ENCODE measurements at regions not wholly inside any gene's neighbourhood (a gene's known extent, or its start where the extent isn't known, plus 50 kb on each side); places are given as distances from the start of the nearest gene placed in this dataset.

DNA sequence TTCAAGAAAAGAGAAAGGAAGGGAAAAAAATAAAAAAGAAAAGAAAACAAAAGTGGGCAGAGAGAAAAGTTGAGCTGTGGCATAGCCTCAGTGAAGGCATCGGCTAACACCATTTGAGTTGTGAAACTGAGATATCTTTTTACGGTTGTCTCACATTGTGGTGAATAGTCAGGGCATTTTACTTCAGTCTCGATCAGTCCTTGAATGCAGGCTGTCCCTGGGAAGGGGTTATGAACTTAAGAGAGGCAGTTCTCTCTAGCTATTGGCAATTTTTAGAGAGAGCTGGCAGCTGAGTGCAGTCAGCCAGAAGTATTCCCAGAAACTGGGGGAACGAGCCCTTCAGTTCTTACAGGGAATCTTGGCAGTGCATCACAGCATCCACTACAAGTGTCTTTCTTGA lies 93.5 kb upstream of the SLC6A14 start:
- TF ChIP-seq, protein P1, sequence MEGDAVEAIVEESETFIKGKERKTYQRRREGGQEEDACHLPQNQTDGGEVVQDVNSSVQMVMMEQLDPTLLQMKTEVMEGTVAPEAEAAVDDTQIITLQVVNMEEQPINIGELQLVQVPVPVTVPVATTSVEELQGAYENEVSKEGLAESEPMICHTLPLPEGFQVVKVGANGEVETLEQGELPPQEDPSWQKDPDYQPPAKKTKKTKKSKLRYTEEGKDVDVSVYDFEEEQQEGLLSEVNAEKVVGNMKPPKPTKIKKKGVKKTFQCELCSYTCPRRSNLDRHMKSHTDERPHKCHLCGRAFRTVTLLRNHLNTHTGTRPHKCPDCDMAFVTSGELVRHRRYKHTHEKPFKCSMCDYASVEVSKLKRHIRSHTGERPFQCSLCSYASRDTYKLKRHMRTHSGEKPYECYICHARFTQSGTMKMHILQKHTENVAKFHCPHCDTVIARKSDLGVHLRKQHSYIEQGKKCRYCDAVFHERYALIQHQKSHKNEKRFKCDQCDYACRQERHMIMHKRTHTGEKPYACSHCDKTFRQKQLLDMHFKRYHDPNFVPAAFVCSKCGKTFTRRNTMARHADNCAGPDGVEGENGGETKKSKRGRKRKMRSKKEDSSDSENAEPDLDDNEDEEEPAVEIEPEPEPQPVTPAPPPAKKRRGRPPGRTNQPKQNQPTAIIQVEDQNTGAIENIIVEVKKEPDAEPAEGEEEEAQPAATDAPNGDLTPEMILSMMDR (IDR thresholded peaks at IDR 0.05; ENCODE audit: insufficient read depth, low read length, missing control alignments) = no peak
- CTCF ChIA-PET = no interaction called here
- POLR2A ChIA-PET = no interaction called here
- DNase-seq (ENCODE audit: low read depth, low spot score) = no peak
- no peak overlapping the region for H3K4me3 ChIP-seq (ENCODE audit: low read depth, low read length)

- CTCF ChIA-PET = no interaction called here
- TF ChIP-seq, protein P1 (IDR thresholded peaks at IDR 0.05; ENCODE audit: insufficient read depth, low read length, missing control alignments) = no peak
- POLR2A ChIA-PET = no interaction called here
- no peak overlapping the region for H3K4me3 ChIP-seq (ENCODE audit: low read depth, low read length)
- DNase-seq (ENCODE audit: low read depth, low spot score) = no peak
Observed at GRCh38 chrX:116345958-116346357, 90.4 kb upstream of the SLC6A14 start.

DNA sequence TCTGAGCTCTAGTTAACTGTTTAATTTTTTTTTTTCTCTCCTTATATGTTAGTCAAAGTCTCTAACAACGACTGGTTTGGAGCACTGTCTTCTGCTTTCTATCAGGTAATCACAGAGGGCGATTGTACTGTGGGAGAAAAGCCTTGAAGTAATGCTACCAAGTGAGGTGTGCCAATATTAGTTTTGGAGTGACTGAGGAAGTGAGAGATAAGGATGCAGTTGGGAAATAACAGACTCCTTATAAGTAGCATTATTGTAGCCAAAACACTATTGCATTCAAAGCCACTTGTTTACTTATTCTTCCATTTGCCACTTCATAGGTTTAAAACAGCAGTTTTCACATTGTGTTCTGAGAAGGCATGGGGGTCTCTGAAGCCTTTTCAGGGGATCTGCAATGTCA lies 79.1 kb upstream of the SLC6A14 start:
- DNase-seq (ENCODE audit: low read depth, low spot score) = no peak
- ChIA-PET POLR2A (no interaction called here), CTCF (no interaction called here)
- no peak overlapping the region for H3K4me3 ChIP-seq (ENCODE audit: low read depth, low read length)
- TF ChIP-seq, protein P1 (IDR thresholded peaks at IDR 0.05; ENCODE audit: insufficient read depth, low read length, missing control alignments) = no peak

DNA sequence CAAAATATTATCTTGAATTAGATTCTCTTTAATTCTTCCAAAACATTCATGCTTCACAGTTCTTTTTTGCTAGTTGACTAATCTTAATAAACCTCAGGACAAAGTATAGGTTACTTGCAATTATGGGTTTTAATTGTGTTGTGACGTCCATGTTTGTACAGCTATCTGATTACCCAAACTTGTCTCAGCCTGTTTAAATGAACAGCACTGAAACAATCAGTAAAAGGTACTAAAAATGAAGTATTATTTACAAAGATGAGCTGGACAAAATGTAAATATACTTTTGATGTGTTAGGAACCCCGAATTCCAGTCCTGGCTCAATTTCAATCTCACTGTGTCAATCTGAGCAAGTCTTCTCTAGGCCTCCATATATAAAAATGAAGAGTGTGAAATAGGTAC lies 57.4 kb upstream of the SLC6A14 start:
- no peak for DNase-seq (ENCODE audit: low read depth, low spot score)
- POLR2A ChIA-PET = no interaction called here
- CTCF ChIA-PET = no interaction called here
- TF ChIP-seq, protein P1 (IDR thresholded peaks at IDR 0.05; ENCODE audit: insufficient read depth, low read length, missing control alignments) = no peak
- no peak overlapping the region for H3K4me3 ChIP-seq (ENCODE audit: low read depth, low read length)

DNA sequence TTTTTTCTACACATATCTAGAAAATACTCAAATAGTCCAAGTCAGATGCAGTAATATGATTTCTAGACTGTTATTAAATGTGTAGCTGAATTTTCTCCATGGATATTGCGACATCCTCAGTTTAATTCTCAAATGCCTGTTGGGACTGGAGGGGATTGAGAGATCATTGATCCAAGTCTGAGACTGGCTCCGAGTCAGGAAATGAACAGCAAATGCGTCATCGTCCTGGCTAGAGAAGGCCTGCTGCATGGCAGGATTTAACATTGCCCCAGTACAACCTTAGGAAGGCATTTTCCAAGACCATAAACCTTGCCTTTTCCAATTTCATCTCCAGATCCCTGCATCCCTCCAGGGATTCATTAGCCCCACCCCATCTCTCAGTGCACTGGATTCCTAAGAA lies 56.6 kb upstream of the SLC6A14 start:
- ChIA-PET POLR2A (no interaction called here), CTCF (no interaction called here)
- TF ChIP-seq, protein P1 (IDR thresholded peaks at IDR 0.05; ENCODE audit: insufficient read depth, low read length, missing control alignments) = no peak
- no peak overlapping the region for H3K4me3 ChIP-seq (ENCODE audit: low read depth, low read length)
- no peak for DNase-seq (ENCODE audit: low read depth, low spot score)

DNA sequence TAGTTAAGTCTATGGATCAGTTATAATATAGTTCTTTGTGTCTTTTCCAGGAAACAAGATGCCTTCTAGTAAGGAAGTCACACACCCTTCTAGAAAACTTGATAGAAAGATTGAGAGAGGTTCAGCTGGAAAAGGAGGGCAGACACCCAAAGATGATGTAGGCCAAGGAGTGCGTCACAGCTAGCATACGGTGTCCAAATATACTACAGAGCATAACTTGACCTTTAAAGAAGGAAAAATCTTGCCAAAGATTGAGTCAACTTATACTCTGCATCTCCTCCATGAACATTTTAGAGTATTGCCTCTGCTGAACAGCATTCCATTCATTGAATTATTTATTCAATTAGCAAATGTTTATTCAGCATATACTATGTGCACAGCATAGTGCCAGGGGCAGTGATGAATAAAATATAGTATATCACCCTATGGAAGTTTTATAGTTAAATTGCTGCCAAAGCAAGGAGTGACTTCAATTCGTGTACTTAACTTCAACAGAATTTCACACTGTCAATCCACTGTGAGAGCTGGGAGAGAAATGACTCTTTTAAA lies 51.9 kb upstream of the SLC6A14 start:
- no peak overlapping the region for H3K4me3 ChIP-seq (ENCODE audit: low read depth, low read length)
- TF ChIP-seq, protein P1 (IDR thresholded peaks at IDR 0.05; ENCODE audit: insufficient read depth, low read length, missing control alignments) = no peak
- CTCF ChIA-PET = no interaction called here
- POLR2A ChIA-PET = no interaction called here
- no peak for DNase-seq (ENCODE audit: low read depth, low spot score)

Data from AG04449 (cell line).